Liver (tissue), 8 donors: ENCODE measurements at regions not wholly inside any gene's neighbourhood (a gene's known extent, or its start where the extent isn't known, plus 50 kb on each side); places are given as distances from the start of the nearest gene placed in this dataset.

Experiments used
- DNase-seq: peaks from one replicate; pipeline ENCODE4 v3.0.0-alpha.2; 2017; ENCODE audit warnings: low spot score
- H3K27ac ChIP-seq, 2 donors: one replicate each; pipeline ENCODE4 v1.7.0; 2013; ENCODE audit warnings: inconsistent platforms in 2 of 2, low read length in 2 of 2, control low read depth in 1 of 2, low read depth in 1 of 2, mild to moderate bottlenecking in 1 of 2
- H3K27me3 ChIP-seq, 4 donors: one replicate each; pipeline versions ENCODE4 v1.6.1 to v1.7.0; 2013; ENCODE audit warnings: low read length in 3 of 4, inconsistent platforms in 1 of 4, mild to moderate bottlenecking in 1 of 4, moderate library complexity in 1 of 4; ENCODE audit not compliant: control insufficient read depth in 4 of 4, insufficient read depth in 4 of 4
- H3K36me3 ChIP-seq, 4 donors: one replicate each; pipeline versions ENCODE4 v1.6.1 to v1.7.0; 2013; ENCODE audit warnings: low read length in 3 of 4, mild to moderate bottlenecking in 3 of 4, low read depth in 1 of 4, moderate library complexity in 1 of 4; ENCODE audit not compliant: control insufficient read depth in 4 of 4, insufficient read depth in 3 of 4
- H3K4me1 ChIP-seq, 4 donors: one replicate each; pipeline versions ENCODE4 v1.6.1 to v1.7.0; 2013; ENCODE audit warnings: low read length in 3 of 4, mild to moderate bottlenecking in 3 of 4, moderate library complexity in 1 of 4; ENCODE audit not compliant: control insufficient read depth in 4 of 4, insufficient read depth in 4 of 4
- H3K4me3 ChIP-seq, 3 donors: one replicate each; pipeline versions ENCODE4 v1.6.1 to v1.7.0; 2013; ENCODE audit warnings: low read length in 3 of 3, control low read depth in 1 of 3, low read depth in 1 of 3, mild to moderate bottlenecking in 1 of 3
- H3K9ac ChIP-seq, 2 donors: one replicate each; pipeline ENCODE4 v1.7.0; 2013; ENCODE audit warnings: low read length in 2 of 2, mild to moderate bottlenecking in 2 of 2, moderate library complexity in 2 of 2, control low read depth in 1 of 2, low read depth in 1 of 2
- H3K9me3 ChIP-seq, 4 donors: one replicate each; pipeline versions ENCODE4 v1.6.1 to v1.7.0; 2013; ENCODE audit warnings: low read length in 3 of 4; ENCODE audit not compliant: control insufficient read depth in 4 of 4
- EGR1 ChIP-seq, 2 donors: IDR thresholded peaks; 2 replicates each; pipeline ENCODE4 v1.6.1; 2016 to 2018; ENCODE audit warnings: antibody characterized with exemption in 2 of 2, low read depth in 2 of 2
- FOXA1 ChIP-seq: IDR thresholded peaks from 2 replicates; pipeline ENCODE4 v1.6.1; 2016; ENCODE audit warnings: antibody characterized with exemption
- FOXA2 ChIP-seq: IDR thresholded peaks from 2 replicates; pipeline ENCODE4 v1.6.1; 2016; ENCODE audit warnings: antibody characterized with exemption
- GABPA ChIP-seq, 2 donors: IDR thresholded peaks in 1 of 2; conservative IDR thresholded peaks in 1 of 2; 2 replicates each; pipeline ENCODE4 v1.6.1; 2016; ENCODE audit warnings: antibody characterized with exemption in 2 of 2, mild to moderate bottlenecking in 1 of 2, moderate library complexity in 1 of 2
- HNF4G ChIP-seq: IDR thresholded peaks from 2 replicates; pipeline ENCODE4 v1.6.1; 2016; ENCODE audit warnings: antibody characterized with exemption
- JUND ChIP-seq, 2 donors: IDR thresholded peaks; 2 replicates each; pipeline ENCODE4 v1.6.1; 2016; ENCODE audit warnings: antibody characterized with exemption in 2 of 2
- NR2F2 ChIP-seq: IDR thresholded peaks from 2 replicates; pipeline ENCODE4 v1.6.1; 2016; ENCODE audit warnings: antibody characterized with exemption
- RAD21 ChIP-seq, 2 donors: IDR thresholded peaks; 2 replicates each; pipeline ENCODE4 v1.6.1; 2016; ENCODE audit warnings: antibody characterized with exemption in 2 of 2, mild to moderate bottlenecking in 2 of 2
- RXRA ChIP-seq, 2 donors: IDR thresholded peaks; 2 replicates each; pipeline ENCODE4 v1.6.1; 2017 to 2018; ENCODE audit warnings: antibody characterized with exemption in 2 of 2, mild to moderate bottlenecking in 1 of 2
- SP1 ChIP-seq: IDR thresholded peaks from 2 replicates; pipeline ENCODE4 v1.6.1; 2018; ENCODE audit warnings: antibody characterized with exemption, mild to moderate bottlenecking
- TAF1 ChIP-seq: conservative IDR thresholded peaks from 2 replicates; pipeline ENCODE4 v1.6.1; 2016; ENCODE audit warnings: antibody characterized with exemption, mild to moderate bottlenecking
- YY1 ChIP-seq: IDR thresholded peaks from 2 replicates; pipeline ENCODE4 v1.6.1; 2016; ENCODE audit warnings: antibody characterized with exemption, mild to moderate bottlenecking
- WGBS: extraction: QIAGEN DNeasy Blood & Tissue Kit; methylation state at CpG from one replicate; pipeline ENCODE4 v1.1.7; 2013; 5-methylcytosine and 5-hydroxymethylcytosine counted together
- TF ChIP-seq, protein P1 (sequence below): IDR thresholded peaks from 2 replicates; pipeline ENCODE4 v1.6.1; 2016; ENCODE audit warnings: antibody characterized with exemption
- TF ChIP-seq, protein P2 (sequence below): IDR thresholded peaks from 2 replicates; pipeline ENCODE4 v1.6.1; 2016; ENCODE audit warnings: antibody characterized with exemption
- TF ChIP-seq, protein P3 (sequence below): IDR thresholded peaks from 2 replicates; pipeline ENCODE4 v1.6.1; 2016; ENCODE audit warnings: antibody characterized with exemption
- TF ChIP-seq, protein P4 (sequence below): IDR thresholded peaks from 2 replicates; pipeline ENCODE4 v1.6.1; 2016; ENCODE audit warnings: antibody characterized with exemption, mild to moderate bottlenecking
- TF ChIP-seq, protein P5 (sequence below): fragments of 150-350 bp; IDR thresholded peaks from 2 replicates; pipeline ENCODE4 v1.5.1; 2017; ENCODE audit warnings: improper control_type of control experiment, low read depth, low read length; ENCODE audit not compliant: missing input control
- donor health status: healthy.
- donor health status: healthy.
- donor health status: healthy.
- donor health status: healthy.
- donor health status: healthy.

DNA sequence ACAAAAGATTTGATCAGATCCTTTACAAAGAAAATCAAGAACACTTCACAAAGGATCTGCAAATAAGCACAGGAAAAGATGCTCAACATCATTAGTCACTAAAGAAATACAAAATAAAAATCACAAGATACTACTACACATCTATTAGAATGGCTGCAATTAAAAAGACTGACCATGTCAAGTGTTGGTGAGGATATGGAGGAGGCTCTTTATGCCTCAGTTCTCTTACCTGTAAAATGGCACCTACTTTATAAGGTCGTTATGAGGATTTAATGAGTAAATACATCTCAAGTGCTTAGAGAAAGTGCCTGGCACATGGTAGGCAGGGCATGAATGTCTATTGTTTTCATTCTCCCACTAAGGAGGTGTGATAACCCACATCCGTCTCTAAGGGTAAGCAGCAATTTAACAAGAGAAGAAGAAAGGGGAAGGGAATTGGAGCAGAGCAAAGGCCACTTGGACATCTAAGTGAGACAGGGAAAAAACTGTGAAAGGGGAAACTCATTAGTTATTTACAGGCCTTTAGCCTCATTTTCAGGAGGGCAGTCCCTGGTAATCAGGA is 157.5 kb upstream of the NFE2L3 start (continued):
- TF ChIP-seq, protein P1, sequence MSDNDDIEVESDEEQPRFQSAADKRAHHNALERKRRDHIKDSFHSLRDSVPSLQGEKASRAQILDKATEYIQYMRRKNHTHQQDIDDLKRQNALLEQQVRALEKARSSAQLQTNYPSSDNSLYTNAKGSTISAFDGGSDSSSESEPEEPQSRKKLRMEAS = no peak
- TF ChIP-seq NR2F2 = no peak
- no peak for TF ChIP-seq HNF4G
- no peak for TF ChIP-seq RXRA (IDR thresholded peaks at IDR 0.05)
- TF ChIP-seq, protein P2, sequence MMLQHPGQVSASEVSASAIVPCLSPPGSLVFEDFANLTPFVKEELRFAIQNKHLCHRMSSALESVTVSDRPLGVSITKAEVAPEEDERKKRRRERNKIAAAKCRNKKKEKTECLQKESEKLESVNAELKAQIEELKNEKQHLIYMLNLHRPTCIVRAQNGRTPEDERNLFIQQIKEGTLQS = no peak
- TF ChIP-seq SP1 = no peak
- TF ChIP-seq RAD21 (IDR thresholded peaks at IDR 0.05) = no peak
- no peak for TF ChIP-seq JUND (IDR thresholded peaks at IDR 0.05)
- TF ChIP-seq, protein P3, sequence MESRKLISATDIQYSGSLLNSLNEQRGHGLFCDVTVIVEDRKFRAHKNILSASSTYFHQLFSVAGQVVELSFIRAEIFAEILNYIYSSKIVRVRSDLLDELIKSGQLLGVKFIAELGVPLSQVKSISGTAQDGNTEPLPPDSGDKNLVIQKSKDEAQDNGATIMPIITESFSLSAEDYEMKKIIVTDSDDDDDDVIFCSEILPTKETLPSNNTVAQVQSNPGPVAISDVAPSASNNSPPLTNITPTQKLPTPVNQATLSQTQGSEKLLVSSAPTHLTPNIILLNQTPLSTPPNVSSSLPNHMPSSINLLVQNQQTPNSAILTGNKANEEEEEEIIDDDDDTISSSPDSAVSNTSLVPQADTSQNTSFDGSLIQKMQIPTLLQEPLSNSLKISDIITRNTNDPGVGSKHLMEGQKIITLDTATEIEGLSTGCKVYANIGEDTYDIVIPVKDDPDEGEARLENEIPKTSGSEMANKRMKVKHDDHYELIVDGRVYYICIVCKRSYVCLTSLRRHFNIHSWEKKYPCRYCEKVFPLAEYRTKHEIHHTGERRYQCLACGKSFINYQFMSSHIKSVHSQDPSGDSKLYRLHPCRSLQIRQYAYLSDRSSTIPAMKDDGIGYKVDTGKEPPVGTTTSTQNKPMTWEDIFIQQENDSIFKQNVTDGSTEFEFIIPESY = no peak
- no peak for TF ChIP-seq FOXA2

DNA sequence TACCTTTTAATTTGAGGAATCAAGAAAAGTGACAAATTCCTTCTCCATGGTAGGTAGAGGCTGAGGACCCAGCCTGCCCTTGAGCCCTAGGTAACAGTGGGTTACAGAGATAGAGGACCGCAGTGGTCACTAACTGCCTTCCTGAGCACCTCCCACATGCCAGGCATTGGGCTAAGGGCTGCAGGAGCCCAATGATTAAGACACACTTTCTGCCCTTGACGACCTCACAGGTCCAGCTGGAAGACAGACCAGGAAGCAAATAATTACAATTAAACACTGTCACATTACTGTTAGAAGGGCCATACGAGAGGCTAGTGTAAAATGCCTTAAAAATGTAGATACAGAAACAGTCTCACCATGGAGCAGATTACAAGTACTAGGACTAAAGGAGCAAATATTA is 156.8 kb upstream of the NFE2L3 start:
- H3K4me3 ChIP-seq = no peak overlapping the region
- no peak overlapping the region for H3K9ac ChIP-seq
- no peaks in the 10 kb centered on the region for H3K9me3 ChIP-seq
- DNase-seq = no peak
- TF ChIP-seq RXRA (IDR thresholded peaks at IDR 0.05) = no peak
- no peak for TF ChIP-seq SP1
- TF ChIP-seq, protein P2 = no peak
- no peak for TF ChIP-seq JUND (IDR thresholded peaks at IDR 0.05)
- no peak for TF ChIP-seq YY1
- TF ChIP-seq, protein P4, sequence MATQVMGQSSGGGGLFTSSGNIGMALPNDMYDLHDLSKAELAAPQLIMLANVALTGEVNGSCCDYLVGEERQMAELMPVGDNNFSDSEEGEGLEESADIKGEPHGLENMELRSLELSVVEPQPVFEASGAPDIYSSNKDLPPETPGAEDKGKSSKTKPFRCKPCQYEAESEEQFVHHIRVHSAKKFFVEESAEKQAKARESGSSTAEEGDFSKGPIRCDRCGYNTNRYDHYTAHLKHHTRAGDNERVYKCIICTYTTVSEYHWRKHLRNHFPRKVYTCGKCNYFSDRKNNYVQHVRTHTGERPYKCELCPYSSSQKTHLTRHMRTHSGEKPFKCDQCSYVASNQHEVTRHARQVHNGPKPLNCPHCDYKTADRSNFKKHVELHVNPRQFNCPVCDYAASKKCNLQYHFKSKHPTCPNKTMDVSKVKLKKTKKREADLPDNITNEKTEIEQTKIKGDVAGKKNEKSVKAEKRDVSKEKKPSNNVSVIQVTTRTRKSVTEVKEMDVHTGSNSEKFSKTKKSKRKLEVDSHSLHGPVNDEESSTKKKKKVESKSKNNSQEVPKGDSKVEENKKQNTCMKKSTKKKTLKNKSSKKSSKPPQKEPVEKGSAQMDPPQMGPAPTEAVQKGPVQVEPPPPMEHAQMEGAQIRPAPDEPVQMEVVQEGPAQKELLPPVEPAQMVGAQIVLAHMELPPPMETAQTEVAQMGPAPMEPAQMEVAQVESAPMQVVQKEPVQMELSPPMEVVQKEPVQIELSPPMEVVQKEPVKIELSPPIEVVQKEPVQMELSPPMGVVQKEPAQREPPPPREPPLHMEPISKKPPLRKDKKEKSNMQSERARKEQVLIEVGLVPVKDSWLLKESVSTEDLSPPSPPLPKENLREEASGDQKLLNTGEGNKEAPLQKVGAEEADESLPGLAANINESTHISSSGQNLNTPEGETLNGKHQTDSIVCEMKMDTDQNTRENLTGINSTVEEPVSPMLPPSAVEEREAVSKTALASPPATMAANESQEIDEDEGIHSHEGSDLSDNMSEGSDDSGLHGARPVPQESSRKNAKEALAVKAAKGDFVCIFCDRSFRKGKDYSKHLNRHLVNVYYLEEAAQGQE = no peak
- TF ChIP-seq, protein P1 = no peak
- no peak for TF ChIP-seq TAF1
- TF ChIP-seq RAD21 (IDR thresholded peaks at IDR 0.05) = no peak
- no peak for TF ChIP-seq GABPA (IDR thresholded peaks at IDR 0.05 in 1 of 2, conservative IDR thresholded peaks at IDR 0.05 in 1 of 2)
- TF ChIP-seq NR2F2 = no peak
- TF ChIP-seq, protein P5, sequence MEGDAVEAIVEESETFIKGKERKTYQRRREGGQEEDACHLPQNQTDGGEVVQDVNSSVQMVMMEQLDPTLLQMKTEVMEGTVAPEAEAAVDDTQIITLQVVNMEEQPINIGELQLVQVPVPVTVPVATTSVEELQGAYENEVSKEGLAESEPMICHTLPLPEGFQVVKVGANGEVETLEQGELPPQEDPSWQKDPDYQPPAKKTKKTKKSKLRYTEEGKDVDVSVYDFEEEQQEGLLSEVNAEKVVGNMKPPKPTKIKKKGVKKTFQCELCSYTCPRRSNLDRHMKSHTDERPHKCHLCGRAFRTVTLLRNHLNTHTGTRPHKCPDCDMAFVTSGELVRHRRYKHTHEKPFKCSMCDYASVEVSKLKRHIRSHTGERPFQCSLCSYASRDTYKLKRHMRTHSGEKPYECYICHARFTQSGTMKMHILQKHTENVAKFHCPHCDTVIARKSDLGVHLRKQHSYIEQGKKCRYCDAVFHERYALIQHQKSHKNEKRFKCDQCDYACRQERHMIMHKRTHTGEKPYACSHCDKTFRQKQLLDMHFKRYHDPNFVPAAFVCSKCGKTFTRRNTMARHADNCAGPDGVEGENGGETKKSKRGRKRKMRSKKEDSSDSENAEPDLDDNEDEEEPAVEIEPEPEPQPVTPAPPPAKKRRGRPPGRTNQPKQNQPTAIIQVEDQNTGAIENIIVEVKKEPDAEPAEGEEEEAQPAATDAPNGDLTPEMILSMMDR = no peak
- no peak for TF ChIP-seq FOXA1
- TF ChIP-seq, protein P3 = no peak
- TF ChIP-seq EGR1 (IDR thresholded peaks at IDR 0.05; ENCODE audit: low read depth in 2 of 2) = no peak
- no peak for TF ChIP-seq FOXA2
- H3K27me3 ChIP-seq = no peaks in the 10 kb centered on the region
- no peak overlapping the region for H3K27ac ChIP-seq
- WGBS = 75% methylated on average over 3 of the region's 3 CpGs
- H3K4me1 ChIP-seq = peaks cover 0 to 3% (median 1%) of the 10 kb centered on the region in 4 donors
- no peaks in the 10 kb centered on the region for H3K36me3 ChIP-seq
